Thyroid gland (tissue), 4 donors: ENCODE measurements at regions not wholly inside any gene's neighbourhood (a gene's known extent, or its start where the extent isn't known, plus 50 kb on each side); places are given as distances from the start of the nearest gene placed in this dataset.

Experiments
- CTCF ChIP-seq, 6 experiments: fragments of 200-600 bp in 3 of 6; fragments of 450-650 bp in 3 of 6; sonication (generic) in 3 of 6; IDR thresholded peaks; one replicate each; pipeline ENCODE4 v1.5.1; 2016 to 2019; ENCODE audit warnings: antibody characterized with exemption in 6 of 6, mild to moderate bottlenecking in 2 of 6, inconsistent platforms in 1 of 6, moderate library complexity in 1 of 6
- POLR2A ChIP-seq, 2 donors: fragments of 450-650 bp; IDR thresholded peaks; one replicate each; pipeline ENCODE4 v1.6.1; 2017; ENCODE audit warnings: antibody characterized with exemption in 2 of 2, mild to moderate bottlenecking in 2 of 2, moderate library complexity in 1 of 2

- TF ChIP-seq CTCF (IDR thresholded peaks at IDR 0.05) (no peak), POLR2A (IDR thresholded peaks at IDR 0.05) (no peak)
These were observed 75.5 kb upstream of the SPTBN1 start for GRCh38 chr2:54380670-54381069.
